Naive B cell (primary cell): ENCODE measurements at regions not wholly inside any gene's neighbourhood (a gene's known extent, or its start where the extent isn't known, plus 50 kb on each side); places are given as distances from the start of the nearest gene placed in this dataset.

Experiments
- ATAC-seq, 2 donors: fragments of 150-1000 bp; cut with Tn5 transposase; 2 replicates each; pipeline ENCODE4 v1.10.0; 2021; ENCODE audit warnings: low read depth in 2 of 2, mild to moderate bottlenecking in 2 of 2, moderate library complexity in 2 of 2
- DNase-seq: peaks from one replicate; pipeline ENCODE4 v3.0.0; 2022
- H3K27ac Mint-ChIP-seq, 6 donors: one replicate each; pipeline ENCODE4 v1.8.0; 2020 to 2022; ENCODE audit warnings: mild to moderate bottlenecking in 6 of 6, mixed read lengths in 6 of 6, moderate library complexity in 5 of 6, inconsistent platforms in 2 of 6
- H3K27me3 Mint-ChIP-seq, 3 donors: one replicate each; pipeline ENCODE4 v1.8.0; 2021 to 2022; ENCODE audit warnings: mixed read lengths in 3 of 3, mild to moderate bottlenecking in 1 of 3
- H3K36me3 Mint-ChIP-seq, 2 donors: one replicate each; pipeline ENCODE4 v1.8.0; 2020 to 2022; ENCODE audit warnings: mixed read lengths in 2 of 2, inconsistent platforms in 1 of 2, mild to moderate bottlenecking in 1 of 2
- H3K4me1 Mint-ChIP-seq, 3 donors: one replicate each; pipeline ENCODE4 v1.8.0; 2020 to 2022; ENCODE audit warnings: mixed read lengths in 3 of 3, inconsistent platforms in 1 of 3, mild to moderate bottlenecking in 1 of 3, moderate library complexity in 1 of 3
- H3K4me3 Mint-ChIP-seq, 8 donors: one replicate each; pipeline ENCODE4 v1.8.0; 2020 to 2022; ENCODE audit warnings: mild to moderate bottlenecking in 8 of 8, mixed read lengths in 8 of 8, moderate library complexity in 8 of 8, inconsistent platforms in 2 of 8
- H3K9me3 Mint-ChIP-seq, 7 donors: one replicate each; pipeline ENCODE4 v1.8.0; 2020 to 2022; ENCODE audit warnings: mixed read lengths in 7 of 7, mild to moderate bottlenecking in 5 of 7, inconsistent platforms in 2 of 7, moderate library complexity in 1 of 7

- ATAC-seq (no peak), DNase-seq (no peak)
- H3K4me1 Mint-ChIP-seq = no peaks in the 10 kb centered on the region
- H3K9me3 Mint-ChIP-seq = peaks cover 0 to 11% (median 4%) of the 10 kb centered on the region in 7 donors
- no peak overlapping the region for H3K4me3 Mint-ChIP-seq
- no peak overlapping the region for H3K27ac Mint-ChIP-seq
- no peaks in the 10 kb centered on the region for H3K27me3 Mint-ChIP-seq
- no peaks in the 10 kb centered on the region for H3K36me3 Mint-ChIP-seq
Observed at GRCh38 chr4:188606635-188607034, 467.4 kb downstream of the TRIML1 start.

GRCh38 chr4:188611143-188611542 is 471.9 kb downstream of the TRIML1 start:
- Mint-ChIP-seq H3K9me3 (peaks cover 2 to 23% (median 4%) of the 10 kb centered on the region in 7 donors), H3K27ac (no peak overlapping the region), H3K4me3 (no peak overlapping the region), H3K27me3 (no peaks in the 10 kb centered on the region), H3K4me1 (no peaks in the 10 kb centered on the region), H3K36me3 (no peaks in the 10 kb centered on the region)
- ATAC-seq (no peak), DNase-seq (no peak)

GRCh38 chr4:188612659-188613058 is 473.4 kb downstream of the TRIML1 start:
- Mint-ChIP-seq H3K4me1 (no peaks in the 10 kb centered on the region), H3K4me3 (no peak overlapping the region), H3K36me3 (no peaks in the 10 kb centered on the region), H3K27ac (no peak overlapping the region), H3K9me3 (peaks cover 4 to 36% (median 9%) of the 10 kb centered on the region in 7 donors), H3K27me3 (no peaks in the 10 kb centered on the region)
- DNase-seq (no peak), ATAC-seq (no peak)

GRCh38 chr4:188613976-188614375 is 474.7 kb downstream of the TRIML1 start:
- no peaks in the 10 kb centered on the region for H3K36me3 Mint-ChIP-seq
- H3K27me3 Mint-ChIP-seq = no peaks in the 10 kb centered on the region
- DNase-seq = no peak
- H3K9me3 Mint-ChIP-seq = peaks cover 4 to 42% (median 9%) of the 10 kb centered on the region in 7 donors
- peak overlapping the region in 1 of 6 donors; percentile 8 for H3K27ac Mint-ChIP-seq
- H3K4me1 Mint-ChIP-seq = no peaks in the 10 kb centered on the region
- no peak for ATAC-seq
- no peak overlapping the region for H3K4me3 Mint-ChIP-seq

GRCh38 chr4:188619456-188620149 is 480.4 kb downstream of the TRIML1 start:
- DNase-seq (no peak), ATAC-seq (no peak)
- no peak overlapping the region for H3K4me3 Mint-ChIP-seq
- H3K27me3 Mint-ChIP-seq = no peaks in the 10 kb centered on the region
- H3K27ac Mint-ChIP-seq = no peak overlapping the region
- H3K36me3 Mint-ChIP-seq = no peaks in the 10 kb centered on the region
- no peaks in the 10 kb centered on the region for H3K4me1 Mint-ChIP-seq
- peaks cover 0 to 32% (median 7%) of the 10 kb centered on the region in 7 donors for H3K9me3 Mint-ChIP-seq

- ATAC-seq (no peak), DNase-seq (no peak)
- no peak overlapping the region for H3K27ac Mint-ChIP-seq
- H3K4me3 Mint-ChIP-seq = no peak overlapping the region
- H3K27me3 Mint-ChIP-seq = no peaks in the 10 kb centered on the region
- H3K9me3 Mint-ChIP-seq = peaks cover 0 to 28% (median 7%) of the 10 kb centered on the region in 7 donors
- no peaks in the 10 kb centered on the region for H3K4me1 Mint-ChIP-seq
- H3K36me3 Mint-ChIP-seq = no peaks in the 10 kb centered on the region
Observed at GRCh38 chr4:188620608-188621007, 481.4 kb downstream of the TRIML1 start.

- Mint-ChIP-seq H3K4me1 (no peaks in the 10 kb centered on the region), H3K9me3 (peaks cover 0 to 14% (median 3%) of the 10 kb centered on the region in 7 donors), H3K27me3 (no peaks in the 10 kb centered on the region), H3K4me3 (no peak overlapping the region), H3K36me3 (no peaks in the 10 kb centered on the region), H3K27ac (no peak overlapping the region)
- ATAC-seq (no peak), DNase-seq (no peak)
Observed at GRCh38 chr4:188623314-188623854, 484.1 kb downstream of the TRIML1 start.

GRCh38 chr4:188624370-188624769 is 485.1 kb downstream of the TRIML1 start:
- Mint-ChIP-seq H3K27ac (no peak overlapping the region), H3K36me3 (no peaks in the 10 kb centered on the region), H3K4me1 (no peaks in the 10 kb centered on the region), H3K27me3 (no peaks in the 10 kb centered on the region), H3K4me3 (peak overlapping the region in 1 of 8 donors; percentile 5), H3K9me3 (peaks cover 0 to 6% (median 3%) of the 10 kb centered on the region in 7 donors)
- DNase-seq = no peak
- ATAC-seq = no peak

- no peaks in the 10 kb centered on the region for H3K4me1 Mint-ChIP-seq
- peaks cover 0 to 10% of the 10 kb centered on the region in 2 donors for H3K36me3 Mint-ChIP-seq
- H3K9me3 Mint-ChIP-seq = peaks cover 0 to 16% (median 8%) of the 10 kb centered on the region in 7 donors
- no peak overlapping the region for H3K4me3 Mint-ChIP-seq
- no peak overlapping the region for H3K27ac Mint-ChIP-seq
- no peaks in the 10 kb centered on the region for H3K27me3 Mint-ChIP-seq
- DNase-seq (no peak), ATAC-seq (no peak)
Observed at GRCh38 chr4:188627892-188628291, 488.7 kb downstream of the TRIML1 start.

- Mint-ChIP-seq H3K36me3 (no peaks in the 10 kb centered on the region), H3K4me3 (no peak overlapping the region), H3K9me3 (peaks cover 0 to 11% (median 5%) of the 10 kb centered on the region in 7 donors), H3K27ac (no peak overlapping the region), H3K4me1 (no peaks in the 10 kb centered on the region), H3K27me3 (no peaks in the 10 kb centered on the region)
- ATAC-seq (no peak), DNase-seq (no peak)
Observed at GRCh38 chr4:188639479-188640100, 500.3 kb downstream of the TRIML1 start.

- Mint-ChIP-seq H3K4me3 (no peak overlapping the region), H3K27me3 (no peaks in the 10 kb centered on the region), H3K4me1 (no peaks in the 10 kb centered on the region), H3K36me3 (no peaks in the 10 kb centered on the region), H3K9me3 (peaks cover 0 to 12% (median 4%) of the 10 kb centered on the region in 7 donors), H3K27ac (no peak overlapping the region)
- ATAC-seq = no peak
- no peak for DNase-seq
Observed at GRCh38 chr4:188647820-188648370, 508.7 kb downstream of the TRIML1 start.

GRCh38 chr4:188649635-188650034 is 510.4 kb downstream of the TRIML1 start:
- no peaks in the 10 kb centered on the region for H3K4me1 Mint-ChIP-seq
- ATAC-seq = no peak
- no peaks in the 10 kb centered on the region for H3K27me3 Mint-ChIP-seq
- no peaks in the 10 kb centered on the region for H3K36me3 Mint-ChIP-seq
- DNase-seq = no peak
- no peak overlapping the region for H3K4me3 Mint-ChIP-seq
- H3K27ac Mint-ChIP-seq = no peak overlapping the region
- H3K9me3 Mint-ChIP-seq = peaks cover 0 to 12% (median 5%) of the 10 kb centered on the region in 7 donors

GRCh38 chr4:188650516-188650915 is 511.3 kb downstream of the TRIML1 start:
- H3K36me3 Mint-ChIP-seq = no peaks in the 10 kb centered on the region
- DNase-seq = no peak
- H3K27ac Mint-ChIP-seq = no peak overlapping the region
- no peak overlapping the region for H3K4me3 Mint-ChIP-seq
- no peaks in the 10 kb centered on the region for H3K4me1 Mint-ChIP-seq
- no peak for ATAC-seq
- H3K9me3 Mint-ChIP-seq = peaks cover 0 to 12% (median 7%) of the 10 kb centered on the region in 7 donors
- H3K27me3 Mint-ChIP-seq = no peaks in the 10 kb centered on the region

- ATAC-seq = no peak
- Mint-ChIP-seq H3K27ac (no peak overlapping the region), H3K9me3 (peaks cover 0 to 13% (median 7%) of the 10 kb centered on the region in 7 donors), H3K36me3 (no peaks in the 10 kb centered on the region), H3K4me3 (no peak overlapping the region), H3K27me3 (no peaks in the 10 kb centered on the region), H3K4me1 (no peaks in the 10 kb centered on the region)
- no peak for DNase-seq
Observed at GRCh38 chr4:188657365-188657764, 518.1 kb downstream of the TRIML1 start.
